ENCODE measurements at regions not wholly inside any gene's neighbourhood (a gene's known extent, or its start where the extent isn't known, plus 50 kb on each side); places are given as distances from the start of the nearest gene placed in this dataset.
"Not testable (repeated sequence)": the region's sequence is repeated elsewhere in the genome, so short reads cannot be mapped to it uniquely, and the experiment has no call there.

DNA sequence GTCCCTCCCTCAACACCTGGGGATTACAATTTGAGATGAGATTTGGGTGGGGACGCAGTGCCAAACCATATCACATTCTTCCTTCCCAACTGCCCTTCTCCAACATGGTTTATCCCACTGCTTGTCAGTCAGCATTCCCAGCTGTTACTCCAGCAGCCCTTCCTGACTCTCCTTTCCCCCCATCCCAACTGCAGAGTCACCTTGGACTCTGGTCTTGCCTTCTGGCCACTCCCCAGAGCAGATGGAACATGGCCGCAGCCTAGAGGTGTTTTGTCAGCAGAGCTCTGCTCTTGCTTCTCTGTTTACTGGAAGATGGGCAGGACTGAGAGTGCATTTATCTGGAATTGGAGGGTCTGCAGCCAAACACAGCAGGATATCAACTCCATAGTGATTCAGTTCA, 51.2 kb upstream of the MEX3C start:
- DNase-seq (no peak), ATAC-seq (no peak)
- Histone ChIP-seq H3K27ac (ENCODE audit: low read length) (no peak overlapping the region), H3K27me3 (ENCODE audit: control insufficient read depth, insufficient read depth) (no peaks in the 10 kb centered on the region), H3K4me1 (ENCODE audit: control insufficient read depth, insufficient read depth, low read length) (no peaks in the 10 kb centered on the region), H3K9me3 (ENCODE audit: control insufficient read depth, low read length) (no peaks in the 10 kb centered on the region), H3K4me3 (ENCODE audit: low read length) (no peak overlapping the region)
- intact Hi-C loops (cut with DNase I), result no loop called here
- 92% methylated on average over 2 of the region's 2 CpGs for WGBS

DNA sequence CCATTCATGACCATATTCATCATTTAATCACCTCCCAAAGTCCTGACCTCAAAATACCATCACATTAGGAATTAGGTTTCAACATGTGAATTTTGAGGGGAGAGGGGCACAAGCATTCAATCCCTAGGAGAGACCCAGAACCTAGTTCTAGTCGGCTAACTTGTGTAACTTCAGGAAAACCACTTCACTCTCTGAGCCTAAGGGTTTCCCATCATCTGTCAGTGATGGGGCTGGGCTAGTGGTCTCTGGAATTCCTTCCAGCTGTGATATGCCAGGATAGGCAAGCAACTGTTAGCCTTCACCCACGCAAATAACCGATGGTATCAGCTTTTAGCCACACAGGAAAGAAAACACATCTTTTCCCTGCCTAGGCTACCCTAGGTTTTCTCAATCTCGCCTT, 52.5 kb upstream of the MEX3C start:
- intact Hi-C loops (cut with DNase I), result no loop called here
- no peak for ATAC-seq

DNA sequence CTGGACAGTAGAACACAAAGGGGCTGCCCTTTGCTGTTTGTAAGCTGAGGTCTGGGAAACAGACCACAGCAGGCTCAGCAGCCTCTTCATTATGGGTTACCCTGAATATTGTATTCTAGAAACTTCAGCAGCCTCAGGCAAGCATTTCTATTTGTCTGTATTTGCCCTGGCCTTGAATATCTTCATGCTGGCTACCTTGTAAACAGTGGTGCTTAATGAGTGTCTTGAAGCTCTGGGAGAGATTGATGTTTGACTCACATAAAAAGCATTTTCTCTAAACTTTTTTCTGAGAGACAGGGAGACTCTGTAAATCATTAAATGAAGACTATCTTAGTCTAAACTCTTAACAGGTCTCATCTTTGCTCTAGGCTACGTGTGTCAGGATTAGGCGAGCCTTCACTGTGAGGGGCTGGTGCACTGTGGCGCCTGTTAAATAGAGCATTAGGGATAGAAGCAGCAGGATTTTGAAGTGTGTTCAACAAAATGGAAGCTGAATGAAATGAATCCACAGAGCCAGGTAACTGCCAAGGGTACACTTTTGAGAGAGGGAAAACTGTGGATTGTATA, 53.1 kb upstream of the MEX3C start:
- 87% methylated on average over 3 of the region's 3 CpGs for whole genome bisulfite sequencing
- ATAC-seq, result no peak
- Histone ChIP-seq H3K4me1 (ENCODE audit: control insufficient read depth, insufficient read depth, low read length) (no peaks in the 10 kb centered on the region), H3K4me3 (ENCODE audit: low read length) (no peak overlapping the region), H3K27me3 (ENCODE audit: control insufficient read depth, insufficient read depth) (no peaks in the 10 kb centered on the region), H3K9me3 (ENCODE audit: control insufficient read depth, low read length) (no peaks in the 10 kb centered on the region), H3K27ac (ENCODE audit: low read length) (no peak overlapping the region)
- intact Hi-C loops (cut with DNase I), result no loop called here
- no peak for DNase-seq

More for the DNA sequence above, 52.5 kb upstream of the MEX3C start:
- Histone ChIP-seq H3K4me1 (ENCODE audit: control insufficient read depth, insufficient read depth, low read length) (no peaks in the 10 kb centered on the region), H3K9me3 (ENCODE audit: control insufficient read depth, low read length) (no peaks in the 10 kb centered on the region), H3K4me3 (ENCODE audit: low read length) (no peak overlapping the region), H3K27me3 (ENCODE audit: control insufficient read depth, insufficient read depth) (no peaks in the 10 kb centered on the region), H3K27ac (ENCODE audit: low read length) (no peak overlapping the region)
- DNase-seq, result no peak
- 41% methylated on average over 4 of the region's 4 CpGs for WGBS

DNA sequence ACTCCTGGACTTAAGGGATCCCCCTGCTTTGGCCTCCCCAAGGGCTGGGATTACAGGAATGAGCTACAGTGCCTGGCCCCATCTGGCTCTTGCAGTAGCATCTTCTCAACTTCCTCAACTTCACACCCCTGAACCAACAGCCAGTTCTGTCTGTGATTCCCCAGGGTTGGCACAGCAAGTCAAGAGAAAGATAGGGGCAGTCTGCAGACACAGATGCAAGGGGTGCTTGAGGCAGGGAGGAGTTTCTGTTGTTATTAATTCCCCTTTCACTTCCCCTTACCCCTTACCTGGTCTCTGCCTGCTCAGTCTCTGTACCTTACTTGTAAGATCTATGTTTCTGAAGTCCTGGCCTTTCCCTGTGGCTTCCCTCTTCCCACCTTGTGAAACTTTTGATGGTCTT, 54.1 kb upstream of the MEX3C start:
- no peaks in the 10 kb centered on the region for H3K27me3 ChIP-seq (ENCODE audit: control insufficient read depth, insufficient read depth)
- intact Hi-C loops (cut with DNase I), result no loop called here
- no peak for DNase-seq
- H3K9me3 ChIP-seq (ENCODE audit: control insufficient read depth, low read length), result no peaks in the 10 kb centered on the region
- H3K4me1 ChIP-seq (ENCODE audit: control insufficient read depth, insufficient read depth, low read length), result no peaks in the 10 kb centered on the region
- ATAC-seq, result no peak
- no peak overlapping the region for H3K27ac ChIP-seq (ENCODE audit: low read length)
- no peak overlapping the region for H3K4me3 ChIP-seq (ENCODE audit: low read length)

DNA sequence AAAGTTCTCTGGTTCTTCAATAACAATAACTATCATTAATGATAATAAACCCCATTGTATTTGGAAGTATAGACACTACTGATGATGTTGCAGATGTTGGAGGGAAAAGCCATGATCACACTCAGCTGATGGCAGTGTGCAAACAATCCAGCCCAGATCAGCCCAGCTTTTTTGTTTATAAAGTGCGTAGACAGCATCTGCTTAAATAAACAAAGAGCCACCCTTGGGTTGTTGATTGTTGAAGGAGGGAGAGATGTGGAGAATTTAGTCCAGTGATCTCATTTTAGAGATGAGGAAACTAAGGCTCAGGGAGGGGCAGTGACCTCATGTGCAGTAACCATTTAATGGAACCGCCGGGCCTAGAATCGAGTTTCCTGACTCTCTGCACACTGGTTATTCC, 56.0 kb upstream of the MEX3C start:
- WGBS, result 96% methylated on average over 4 of the region's 4 CpGs
- no peaks in the 10 kb centered on the region for H3K9me3 ChIP-seq (ENCODE audit: control insufficient read depth, low read length)

DNA sequence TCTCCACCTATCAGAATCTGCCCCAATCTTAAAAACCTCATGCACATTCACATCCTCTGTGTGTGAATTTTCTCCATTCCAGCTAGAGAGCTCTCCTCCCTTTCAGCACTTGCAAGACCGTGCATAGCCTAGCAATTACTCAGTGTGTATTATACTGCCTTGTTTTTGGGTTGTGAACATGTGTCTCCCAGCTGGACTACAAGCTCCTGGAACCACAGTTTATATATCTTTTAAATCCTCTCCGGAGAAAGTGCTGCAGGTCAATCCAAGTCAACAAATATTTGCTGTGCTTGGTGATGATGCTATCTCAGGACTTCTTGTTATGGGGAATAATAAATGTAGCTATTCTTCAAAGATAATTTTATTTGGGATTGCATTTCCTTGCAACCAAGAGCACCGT, 58.2 kb upstream of the MEX3C start:
- Histone ChIP-seq H3K27me3 (ENCODE audit: control insufficient read depth, insufficient read depth) (no peaks in the 10 kb centered on the region), H3K9me3 (ENCODE audit: control insufficient read depth, low read length) (no peaks in the 10 kb centered on the region), H3K27ac (ENCODE audit: low read length) (no peak overlapping the region), H3K4me1 (ENCODE audit: control insufficient read depth, insufficient read depth, low read length) (no peaks in the 10 kb centered on the region), H3K4me3 (ENCODE audit: low read length) (no peak overlapping the region)
- WGBS, result 53% methylated on average over 3 of the region's 3 CpGs
- ATAC-seq (no peak), DNase-seq (no peak)
- intact Hi-C loops (cut with DNase I), result no loop called here

More for the DNA sequence above, 56.0 kb upstream of the MEX3C start:
- no peaks in the 10 kb centered on the region for H3K27me3 ChIP-seq (ENCODE audit: control insufficient read depth, insufficient read depth)
- intact Hi-C loops (cut with DNase I), result no loop called here
- DNase-seq (no peak), ATAC-seq (no peak)
- H3K27ac ChIP-seq (ENCODE audit: low read length), result no peak overlapping the region
- H3K4me3 ChIP-seq (ENCODE audit: low read length), result no peak overlapping the region
- no peaks in the 10 kb centered on the region for H3K4me1 ChIP-seq (ENCODE audit: control insufficient read depth, insufficient read depth, low read length)

DNA sequence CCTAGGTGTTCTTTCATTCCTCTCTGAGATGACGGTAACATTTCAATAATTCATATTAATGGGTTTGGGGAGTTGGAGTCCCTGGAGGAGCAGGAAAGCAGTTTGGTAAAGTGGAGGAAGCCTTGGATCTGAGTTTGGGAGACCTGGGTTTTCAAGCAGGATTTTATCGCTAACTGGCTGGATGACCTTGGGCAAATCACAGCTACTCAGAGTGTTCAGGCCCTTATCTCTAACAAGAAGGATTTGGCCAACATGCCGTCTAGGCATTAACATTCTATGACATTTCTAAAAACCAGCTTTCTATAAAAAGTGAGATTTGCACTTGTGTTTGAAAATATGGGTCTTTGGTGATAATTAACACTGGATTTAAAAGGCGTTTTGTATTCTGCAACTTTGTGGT, 59.7 kb upstream of the MEX3C start:
- 44% methylated on average over 4 of the region's 4 CpGs for WGBS
- ATAC-seq (no peak), DNase-seq (no peak)
- H3K27me3 ChIP-seq (ENCODE audit: control insufficient read depth, insufficient read depth), result no peaks in the 10 kb centered on the region
- H3K9me3 ChIP-seq (ENCODE audit: control insufficient read depth, low read length), result no peaks in the 10 kb centered on the region
- H3K4me3 ChIP-seq (ENCODE audit: low read length), result no peak overlapping the region
- no peaks in the 10 kb centered on the region for H3K4me1 ChIP-seq (ENCODE audit: control insufficient read depth, insufficient read depth, low read length)
- no peak overlapping the region for H3K27ac ChIP-seq (ENCODE audit: low read length)
- intact Hi-C loops (cut with DNase I), result no loop called here

DNA sequence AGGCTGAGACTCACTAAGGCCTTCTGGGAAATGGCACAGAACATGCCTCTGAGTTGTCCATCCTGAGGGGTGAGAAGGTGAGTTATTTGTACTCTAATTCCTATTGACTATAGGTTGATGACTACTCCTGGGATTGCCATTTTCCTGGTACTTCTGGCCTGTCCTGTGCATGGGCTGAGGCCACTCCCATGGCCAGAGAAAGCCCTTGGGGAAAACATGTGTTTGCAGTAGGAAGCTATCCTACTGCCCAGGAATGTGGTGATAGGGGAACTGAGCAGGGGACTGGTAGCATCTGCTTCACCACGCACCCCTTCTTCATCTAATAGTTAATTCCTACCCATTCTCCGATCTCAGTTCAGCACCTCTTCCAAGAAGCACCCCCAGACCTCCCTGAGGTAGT, 62.6 kb upstream of the MEX3C start:
- H3K27ac ChIP-seq (ENCODE audit: low read length), result no peak overlapping the region
- H3K27me3 ChIP-seq (ENCODE audit: control insufficient read depth, insufficient read depth), result no peaks in the 10 kb centered on the region
- H3K9me3 ChIP-seq (ENCODE audit: control insufficient read depth, low read length), result no peaks in the 10 kb centered on the region
- H3K4me3 ChIP-seq (ENCODE audit: low read length), result no peak overlapping the region
- ATAC-seq (no peak), DNase-seq (no peak)
- WGBS, result 55% methylated on average over 2 of the region's 2 CpGs
- no peaks in the 10 kb centered on the region for H3K4me1 ChIP-seq (ENCODE audit: control insufficient read depth, insufficient read depth, low read length)
- intact Hi-C loops (cut with DNase I), result no loop called here

DNA sequence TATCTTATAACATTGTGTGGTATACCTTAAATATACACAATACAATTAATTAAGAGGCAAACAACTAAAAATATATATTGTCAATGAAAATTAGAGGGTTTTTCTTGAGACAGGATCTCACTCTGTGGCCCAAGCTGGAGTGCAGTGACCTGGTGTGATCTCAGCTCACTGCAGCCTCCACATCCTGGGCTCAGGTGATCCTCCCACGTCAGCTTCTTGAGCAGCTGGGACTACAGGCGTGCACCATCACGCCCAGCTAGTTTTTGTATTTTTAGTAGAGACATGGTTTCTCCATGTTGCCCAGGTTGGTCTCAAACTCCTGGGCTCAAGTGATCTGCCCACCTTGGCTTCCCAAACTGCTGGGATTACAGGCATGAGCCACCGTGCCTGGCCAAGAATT, 68.6 kb upstream of the MEX3C start:
- H3K4me3 ChIP-seq (ENCODE audit: low read length); ATAC-seq; H3K27me3 ChIP-seq (ENCODE audit: control insufficient read depth, insufficient read depth); H3K27ac ChIP-seq (ENCODE audit: low read length); intact Hi-C loops (cut with DNase I); DNase-seq; H3K4me1 ChIP-seq (ENCODE audit: control insufficient read depth, insufficient read depth, low read length); H3K9me3 ChIP-seq (ENCODE audit: control insufficient read depth, low read length): not testable (repeated sequence)
- WGBS, result 85% methylated on average over 4 of the region's 4 CpGs

DNA sequence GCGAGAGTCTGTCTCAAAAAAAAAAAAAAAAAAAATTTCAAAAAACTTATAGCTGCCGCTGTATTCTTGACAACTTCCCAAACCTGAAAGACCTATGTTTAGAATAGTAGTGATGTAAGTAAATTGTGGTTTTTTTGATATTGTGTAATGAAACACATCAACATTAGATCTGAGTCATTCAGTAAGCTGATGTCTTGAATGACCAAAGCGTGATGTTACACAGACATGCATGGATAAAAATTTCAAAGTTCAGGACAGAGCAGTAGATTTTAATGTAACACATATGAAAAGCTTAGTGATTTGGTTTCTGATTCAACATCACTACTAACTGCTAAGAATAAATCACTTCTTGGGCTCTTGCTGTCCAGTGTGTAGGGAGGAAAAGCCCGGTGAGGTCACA, 69.3 kb upstream of the MEX3C start:
- H3K27me3 ChIP-seq (ENCODE audit: control insufficient read depth, insufficient read depth), result no peaks in the 10 kb centered on the region
- H3K9me3 ChIP-seq (ENCODE audit: control insufficient read depth, low read length), result no peaks in the 10 kb centered on the region
- no peaks in the 10 kb centered on the region for H3K4me1 ChIP-seq (ENCODE audit: control insufficient read depth, insufficient read depth, low read length)
- WGBS, result 90% methylated on average over 4 of the region's 4 CpGs
- no peak overlapping the region for H3K27ac ChIP-seq (ENCODE audit: low read length)
- intact Hi-C loops (cut with DNase I), result no loop called here
- H3K4me3 ChIP-seq (ENCODE audit: low read length), result no peak overlapping the region
- ATAC-seq (no peak), DNase-seq (no peak)

DNA sequence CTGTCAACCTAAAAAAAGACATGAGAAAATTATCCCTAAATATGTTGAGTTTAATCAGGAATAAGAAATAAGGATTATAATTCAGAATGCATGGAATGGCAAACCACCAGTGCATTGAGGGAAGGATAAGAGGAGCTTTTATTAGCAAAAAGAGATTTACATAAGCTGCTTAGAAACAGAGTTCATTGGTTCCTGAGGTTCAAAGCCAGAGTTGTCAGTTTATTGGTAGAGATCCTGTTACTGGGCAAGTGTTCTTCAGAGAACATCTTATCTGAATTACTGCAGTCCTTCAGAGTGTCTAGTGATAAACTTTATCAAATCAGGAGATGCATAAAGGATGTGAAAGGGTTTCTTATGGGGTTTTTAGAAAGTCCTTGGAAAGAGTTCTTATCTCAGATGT, 76.0 kb upstream of the MEX3C start:
- intact Hi-C loops (cut with DNase I), result no loop called here
- Histone ChIP-seq H3K27ac (ENCODE audit: low read length) (no peak overlapping the region), H3K4me3 (ENCODE audit: low read length) (no peak overlapping the region), H3K27me3 (ENCODE audit: control insufficient read depth, insufficient read depth) (no peaks in the 10 kb centered on the region), H3K4me1 (ENCODE audit: control insufficient read depth, insufficient read depth, low read length) (no peaks in the 10 kb centered on the region), H3K9me3 (ENCODE audit: control insufficient read depth, low read length) (no peaks in the 10 kb centered on the region)
- ATAC-seq (no peak), DNase-seq (no peak)

DNA sequence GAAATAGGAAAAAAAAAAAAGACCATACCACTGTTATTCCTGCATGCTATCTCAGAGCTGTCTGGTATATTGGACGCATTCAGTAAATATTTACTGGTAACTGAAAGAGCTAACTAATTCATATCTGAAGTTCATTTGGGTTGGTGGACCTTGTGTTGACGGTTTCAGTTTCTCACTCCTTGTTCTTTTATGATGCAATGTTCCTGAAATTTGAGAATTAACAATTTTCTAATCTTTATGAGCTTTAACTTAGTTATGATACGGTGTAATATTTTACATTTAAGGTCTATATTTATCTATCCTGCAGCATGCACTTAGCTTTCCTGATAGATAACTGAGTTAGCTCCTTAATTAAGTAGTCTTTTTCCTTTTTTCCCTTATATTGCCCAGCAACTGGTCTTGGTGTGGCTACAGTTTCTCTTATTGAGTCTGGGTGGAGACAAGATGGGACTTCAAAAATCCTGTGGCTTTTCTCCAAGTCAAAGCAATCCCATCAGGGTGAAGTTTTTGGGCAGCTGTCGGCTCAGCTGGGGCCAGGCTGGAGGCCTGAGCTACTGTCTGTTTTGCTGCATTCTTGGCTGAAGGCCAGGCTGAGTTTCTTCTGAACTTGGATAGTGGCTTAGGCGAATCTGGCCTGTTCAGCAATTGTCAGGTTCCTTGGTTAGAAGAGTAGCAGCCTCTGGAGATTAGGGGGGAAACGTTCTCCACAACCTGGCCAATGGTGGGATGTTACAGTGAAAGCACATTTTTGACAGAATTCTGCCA, 78.4 kb upstream of the MEX3C start:
- Histone ChIP-seq H3K4me3 (ENCODE audit: low read length) (no peak overlapping the region), H3K9me3 (ENCODE audit: control insufficient read depth, low read length) (no peaks in the 10 kb centered on the region), H3K27ac (ENCODE audit: low read length) (no peak overlapping the region), H3K27me3 (ENCODE audit: control insufficient read depth, insufficient read depth) (no peaks in the 10 kb centered on the region), H3K4me1 (ENCODE audit: control insufficient read depth, insufficient read depth, low read length) (no peaks in the 10 kb centered on the region)
- WGBS, result 44% methylated on average over 6 of the region's 6 CpGs
- peak in 2 of 3 donors; percentile 27 to 45 for DNase-seq
- intact Hi-C loops (cut with DNase I), result no loop called here
- peak; percentile 42 to 52 for ATAC-seq
